NCI-H2081 (cell line): ENCODE measurements at regions not wholly inside any gene's neighbourhood (a gene's known extent, or its start where the extent isn't known, plus 50 kb on each side); places are given as distances from the start of the nearest gene placed in this dataset.
"Not testable (repeated sequence)": the region's sequence is repeated elsewhere in the genome, so short reads cannot be mapped to it uniquely, and the experiment has no call there.

Experiments
- DNase-seq, 2 experiments: peaks; one replicate each; lab custom pipeline; 2025; lab: John Stamatoyannopoulos, UW

DNA sequence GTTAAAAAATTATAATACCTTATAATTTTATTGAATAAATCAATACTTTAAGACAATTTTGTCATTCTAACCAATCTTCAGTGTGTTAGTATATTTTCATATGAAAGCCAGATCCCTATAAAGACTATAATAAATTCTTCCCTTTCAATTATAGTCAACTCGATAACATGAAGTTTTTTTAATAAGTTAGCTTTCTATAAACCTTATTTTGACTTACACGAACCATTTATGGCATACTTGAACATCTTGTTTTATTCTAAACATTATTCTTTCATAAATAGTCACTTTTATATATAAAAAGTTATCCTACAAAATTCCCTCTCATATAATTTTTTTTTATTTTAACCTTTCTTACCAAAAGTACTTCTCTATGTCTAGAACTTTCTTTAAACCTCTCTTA is 1002.3 kb downstream of the TMEM121 start:
- no peak for DNase-seq

DNA sequence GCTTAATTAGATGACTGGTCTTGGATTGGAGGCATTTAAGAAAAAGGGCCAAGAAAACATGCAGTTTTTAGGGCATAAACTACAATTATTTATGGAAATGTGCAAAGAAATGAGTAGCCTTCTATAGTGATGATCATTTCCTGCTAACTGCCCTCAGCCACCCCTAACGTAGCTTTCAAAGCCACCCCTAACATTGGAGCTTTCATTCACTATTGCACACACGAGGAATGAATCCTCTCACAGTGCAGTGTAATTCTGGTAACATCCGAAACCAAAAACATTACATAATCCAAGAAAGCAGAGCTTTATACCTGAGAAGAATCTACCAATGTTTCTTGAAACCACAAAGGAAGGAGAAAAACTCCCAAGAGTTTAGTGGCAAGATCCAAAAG is 1003.6 kb downstream of the TMEM121 start:
- no peak for DNase-seq

DNA sequence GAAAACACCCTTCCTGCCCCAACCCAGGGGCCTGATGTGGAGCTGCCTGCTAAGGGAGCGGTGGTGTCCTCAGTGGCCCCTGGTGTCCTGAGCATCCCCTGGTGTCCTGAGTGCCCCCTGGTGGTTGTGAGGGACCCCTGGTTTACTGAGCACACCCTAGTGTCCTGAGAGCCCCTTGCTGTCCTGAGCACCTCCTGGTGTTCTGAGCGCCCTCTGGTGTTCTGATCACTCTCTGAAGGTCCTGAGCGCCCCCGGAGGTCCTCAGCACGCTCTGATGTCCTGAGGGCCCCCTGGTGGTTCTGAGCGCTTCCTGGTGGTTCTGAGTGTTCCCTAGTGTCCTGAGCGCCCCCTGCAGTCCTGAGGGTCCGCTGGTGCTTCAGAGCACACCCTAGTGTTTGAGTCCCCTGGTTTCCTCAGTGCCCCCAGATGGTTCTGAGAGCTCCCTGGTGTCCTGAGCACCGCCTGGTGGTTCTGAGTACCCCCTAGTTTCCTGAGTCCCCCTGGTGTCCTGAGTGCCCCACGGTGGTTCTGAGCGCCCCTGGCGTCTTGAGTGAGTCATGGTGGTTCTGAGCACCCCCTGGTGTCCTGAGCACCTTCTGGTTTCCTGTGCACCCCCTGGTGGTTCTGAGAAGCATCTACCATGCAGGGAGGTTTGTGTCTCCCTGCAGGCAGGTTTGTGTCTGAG is 1004.2 kb downstream of the TMEM121 start:
- no peak for DNase-seq

DNA sequence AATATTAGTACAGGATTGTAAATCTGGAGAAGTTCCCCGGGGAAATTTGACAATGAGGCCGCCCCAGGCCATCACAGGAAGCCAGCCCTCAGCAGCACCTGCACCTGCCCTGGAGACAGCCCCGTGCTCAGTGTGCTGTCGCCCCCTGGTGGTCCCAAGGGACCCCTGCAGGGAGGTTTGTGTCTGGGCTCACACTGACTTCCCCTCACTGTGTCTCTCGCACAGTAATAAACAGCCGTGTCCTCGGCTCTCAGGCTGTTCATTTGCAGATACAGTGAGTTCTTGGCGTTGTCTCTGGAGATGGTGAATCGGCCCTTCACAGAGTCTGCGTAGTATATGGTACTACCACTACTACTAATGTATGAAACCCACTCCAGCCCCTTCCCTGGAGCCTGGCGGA is 1011.2 kb downstream of the TMEM121 start:
- DNase-seq: not testable (repeated sequence)

DNA sequence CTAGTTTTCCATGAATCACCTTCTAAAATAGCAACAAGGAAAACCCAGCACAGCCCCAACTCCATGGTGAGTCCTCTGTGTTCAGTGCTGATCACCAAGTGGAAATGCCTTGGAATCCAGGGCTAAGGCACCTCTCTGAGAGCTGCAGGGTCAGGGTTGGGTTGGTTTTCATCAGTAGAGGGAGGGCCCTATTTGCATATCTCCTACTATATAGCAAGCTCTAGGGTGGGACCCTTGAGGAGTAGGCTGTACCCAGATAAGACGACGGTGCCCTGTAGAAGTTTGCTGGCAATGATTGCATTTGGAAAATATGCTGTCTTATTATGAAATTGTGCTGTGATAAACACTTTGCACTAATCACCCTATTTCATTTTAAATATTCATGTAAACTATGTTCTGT is 1011.8 kb downstream of the TMEM121 start:
- DNase-seq: no peak

DNA sequence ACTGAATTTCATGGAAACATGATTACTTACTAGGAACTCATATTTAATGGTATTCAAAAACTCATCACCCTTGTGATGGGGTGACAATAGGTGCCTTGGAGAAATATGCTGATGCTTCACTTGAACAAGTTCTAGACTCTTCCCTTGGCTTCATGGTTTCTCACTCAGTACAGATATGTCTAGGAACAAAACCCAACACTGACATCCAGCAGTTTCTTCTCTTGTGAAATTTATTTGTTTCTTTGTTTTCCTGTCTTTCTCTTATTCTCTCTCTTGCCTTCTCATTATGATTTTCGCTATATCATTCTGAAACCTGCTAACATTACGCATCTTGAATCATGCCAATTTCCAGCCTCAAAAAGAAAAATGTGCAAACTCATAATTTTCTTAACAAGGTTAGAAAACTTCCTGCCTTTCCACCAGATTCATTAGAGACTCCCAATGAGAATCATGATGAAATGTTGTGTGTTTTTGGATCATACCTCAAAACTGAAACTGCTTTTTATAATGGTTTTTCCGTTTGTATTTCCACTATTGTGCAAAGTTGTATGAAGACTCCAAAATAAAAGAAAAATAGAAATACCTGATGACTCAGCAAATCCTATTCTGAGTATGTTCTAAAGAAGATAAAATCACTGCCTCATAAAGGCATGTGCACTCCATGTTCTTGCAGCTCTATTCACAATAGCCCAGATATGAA is 1021.5 kb downstream of the TMEM121 start:
- DNase-seq: no peak

DNA sequence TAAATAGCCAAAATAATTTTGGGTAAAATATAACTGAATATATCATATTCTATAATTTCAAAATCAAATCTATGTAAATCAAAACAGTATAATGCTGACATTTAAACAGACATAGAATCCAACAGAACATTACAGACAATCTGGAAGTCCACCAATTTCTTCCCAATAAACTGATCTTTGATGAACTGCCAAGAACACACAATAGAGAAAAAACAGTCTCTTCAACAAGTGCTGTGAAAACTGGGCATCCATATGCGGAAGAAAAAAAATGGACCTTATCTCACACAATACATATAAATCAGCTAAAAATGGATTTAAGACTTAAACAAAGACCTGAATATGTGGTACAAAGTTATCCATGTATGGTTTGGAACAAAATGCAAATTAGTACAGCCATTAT is 1022.7 kb downstream of the TMEM121 start:
- no peak for DNase-seq

DNA sequence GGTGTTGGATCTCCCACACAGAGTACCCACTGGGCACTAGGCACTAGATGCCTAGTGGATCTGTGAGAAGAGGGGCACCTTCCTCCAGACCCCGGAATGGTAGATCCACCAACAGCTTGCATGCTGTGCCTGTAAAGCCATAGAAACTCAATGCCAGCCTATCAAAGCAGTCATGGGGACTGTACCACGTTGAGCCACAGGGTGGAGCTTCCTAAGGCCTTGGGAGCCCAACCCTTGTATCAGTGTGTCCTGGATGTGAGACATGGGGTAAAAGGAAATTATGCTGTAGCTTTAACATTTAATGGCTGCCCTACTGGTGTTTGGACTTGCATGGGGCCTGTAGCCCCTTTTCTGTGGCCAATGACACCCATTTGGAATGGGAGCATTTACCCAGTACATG is 1024.9 kb downstream of the TMEM121 start:
- no peak for DNase-seq

DNA sequence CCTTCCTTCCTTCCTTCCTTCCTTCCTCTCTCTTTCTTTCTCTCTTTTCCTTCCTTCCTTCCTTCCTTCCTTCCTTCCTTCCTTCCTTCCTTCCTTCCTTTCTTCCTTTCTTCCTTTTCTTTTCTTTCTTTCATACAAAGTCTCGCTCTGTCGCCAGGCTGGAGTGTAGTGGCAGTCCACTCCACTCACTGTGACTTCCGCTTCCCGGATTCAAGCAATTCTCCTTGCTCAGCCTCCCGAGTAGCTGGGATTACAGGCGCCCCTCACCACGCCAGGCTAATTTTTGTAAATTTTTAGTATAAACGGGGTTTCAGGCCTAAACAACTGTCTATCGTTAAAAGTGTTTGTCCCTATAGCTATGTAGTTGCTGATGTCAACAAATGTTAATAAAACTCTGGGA is 1029.8 kb downstream of the TMEM121 start:
- DNase-seq: not testable (repeated sequence)

DNA sequence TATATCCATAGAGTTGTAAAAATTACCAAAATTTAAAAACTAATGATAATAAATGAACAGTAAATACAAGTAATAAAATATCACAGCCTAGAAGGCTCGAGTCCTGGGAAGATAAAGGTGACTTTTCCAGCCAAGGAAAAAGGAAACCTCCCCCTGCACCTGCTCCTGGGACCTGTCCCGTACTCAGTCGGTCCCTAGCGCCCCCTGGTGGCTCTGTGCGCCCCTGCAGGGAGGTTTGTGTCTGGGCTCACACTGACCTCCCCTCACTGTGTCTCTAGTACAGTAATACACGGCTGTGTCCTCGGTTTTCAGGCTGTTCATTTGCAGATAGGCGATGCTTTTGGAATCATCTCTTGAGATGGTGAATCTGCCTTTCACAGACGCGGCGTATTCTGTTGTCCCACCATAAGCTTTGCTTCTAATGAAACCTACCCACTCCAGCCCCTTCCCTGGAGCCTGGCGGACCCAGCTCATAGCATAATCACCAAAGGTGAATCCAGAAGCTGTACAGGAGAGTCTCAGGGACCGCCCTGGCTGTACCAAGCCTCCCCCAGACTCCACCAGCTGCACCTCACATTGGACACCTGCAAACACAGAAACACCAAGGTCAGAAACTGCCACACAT is 1030.4 kb downstream of the TMEM121 start:
- DNase-seq: no peak

DNA sequence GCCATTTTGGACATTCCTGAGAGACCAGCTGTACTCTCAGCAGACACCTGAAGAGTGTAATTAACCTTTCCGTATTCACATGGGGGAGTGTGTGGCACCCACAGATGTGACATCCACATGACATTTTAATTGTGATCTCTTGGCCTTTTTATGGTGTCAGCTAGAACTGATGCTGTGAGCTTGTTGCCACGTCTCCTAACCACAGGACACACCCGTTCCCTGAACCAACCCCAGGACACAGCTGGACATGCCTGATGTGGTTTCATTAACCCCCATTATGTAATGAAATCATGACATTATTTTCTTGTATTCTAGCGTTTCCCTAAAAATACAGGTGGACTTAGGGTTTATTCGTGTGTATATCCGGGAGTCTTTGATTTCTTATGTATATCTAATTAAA is 1036.1 kb downstream of the TMEM121 start:
- no peak for DNase-seq

DNA sequence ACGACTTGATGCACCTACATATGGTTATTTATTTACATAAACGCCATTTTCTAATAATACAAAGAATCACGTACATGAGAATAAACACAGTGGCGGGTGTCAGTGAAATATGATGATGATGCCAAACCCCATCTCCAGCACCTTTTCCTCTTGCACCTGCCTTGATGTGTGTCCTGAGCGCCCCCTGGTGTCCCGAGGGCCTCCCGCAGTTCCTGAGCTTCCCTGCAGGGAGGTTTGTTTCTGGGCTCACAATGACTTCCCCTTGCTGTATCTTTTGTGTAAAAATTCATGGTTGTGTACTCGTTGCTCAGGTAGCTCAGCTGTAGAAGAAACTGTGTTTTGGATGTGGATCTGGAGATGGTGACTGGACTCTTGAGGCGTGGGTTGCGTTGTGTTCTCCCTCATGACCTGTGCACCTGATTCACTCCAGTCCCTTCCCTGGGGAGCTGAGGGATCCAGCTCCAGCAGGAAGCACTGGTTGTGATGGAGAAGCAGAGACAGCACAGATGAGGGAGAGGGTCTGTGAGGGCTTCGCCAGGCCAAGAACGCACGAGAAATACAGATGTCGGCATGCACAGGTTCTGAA is 1037.8 kb downstream of the TMEM121 start:
- no peak for DNase-seq

DNA sequence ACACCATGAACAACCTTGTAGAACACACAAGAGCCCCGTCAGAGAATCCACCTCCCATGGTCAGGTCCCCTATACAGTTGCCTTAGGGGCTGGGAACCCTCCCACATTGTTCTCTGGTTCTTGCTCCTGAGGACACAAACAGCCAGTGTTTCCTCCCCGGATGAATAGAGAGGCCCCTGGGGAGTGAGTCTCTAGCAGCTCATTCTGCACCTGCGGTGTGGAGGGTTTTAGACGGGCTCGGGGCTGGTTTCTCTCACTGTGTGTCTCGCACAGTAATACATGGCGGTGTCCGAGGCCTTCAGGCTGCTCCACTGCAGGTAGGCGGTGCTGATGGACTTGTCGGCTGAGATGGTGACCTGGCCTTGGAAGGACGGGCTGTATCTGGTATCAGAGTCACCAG is 1052.1 kb downstream of the TMEM121 start:
- no peak for DNase-seq

DNA sequence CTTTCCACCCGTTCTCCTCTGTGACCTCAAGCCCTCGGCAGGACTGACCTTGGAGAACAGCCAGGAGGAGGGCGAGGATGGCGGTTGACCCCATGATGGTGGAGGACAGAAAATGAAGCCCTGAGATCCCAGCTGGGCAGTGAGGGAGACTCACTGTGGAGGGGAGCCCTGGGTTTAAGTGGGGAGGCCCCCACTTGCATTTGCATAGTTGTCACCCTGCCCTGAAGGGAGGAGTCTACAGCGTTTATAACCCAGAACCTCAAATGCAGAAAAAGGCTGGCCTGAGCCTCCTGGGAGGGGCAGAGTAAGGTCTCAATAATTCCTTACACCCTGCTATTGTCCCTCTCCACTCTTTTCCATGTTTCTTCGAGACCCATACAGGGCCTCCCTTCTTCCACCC is 1052.7 kb downstream of the TMEM121 start:
- DNase-seq: no peak

DNA sequence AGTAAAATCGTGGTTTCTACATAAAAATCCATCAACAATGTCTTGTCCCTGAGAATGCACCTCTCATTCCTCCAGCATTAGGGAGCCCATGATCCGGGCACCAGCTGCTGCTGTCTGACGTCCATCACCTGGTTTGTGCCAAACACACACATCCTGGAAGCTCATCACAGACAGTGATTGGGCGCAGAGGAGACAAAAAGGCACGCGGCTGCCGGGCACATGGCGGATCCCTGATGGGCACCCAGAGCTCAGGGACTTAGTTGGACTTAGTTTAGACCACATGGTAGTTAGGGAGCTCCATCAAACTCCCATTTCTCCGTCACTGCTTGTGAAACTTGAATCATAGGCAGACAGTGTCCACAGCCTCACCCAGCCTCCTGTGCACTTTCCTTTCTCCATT is 1059.3 kb downstream of the TMEM121 start:
- DNase-seq: no peak

DNA sequence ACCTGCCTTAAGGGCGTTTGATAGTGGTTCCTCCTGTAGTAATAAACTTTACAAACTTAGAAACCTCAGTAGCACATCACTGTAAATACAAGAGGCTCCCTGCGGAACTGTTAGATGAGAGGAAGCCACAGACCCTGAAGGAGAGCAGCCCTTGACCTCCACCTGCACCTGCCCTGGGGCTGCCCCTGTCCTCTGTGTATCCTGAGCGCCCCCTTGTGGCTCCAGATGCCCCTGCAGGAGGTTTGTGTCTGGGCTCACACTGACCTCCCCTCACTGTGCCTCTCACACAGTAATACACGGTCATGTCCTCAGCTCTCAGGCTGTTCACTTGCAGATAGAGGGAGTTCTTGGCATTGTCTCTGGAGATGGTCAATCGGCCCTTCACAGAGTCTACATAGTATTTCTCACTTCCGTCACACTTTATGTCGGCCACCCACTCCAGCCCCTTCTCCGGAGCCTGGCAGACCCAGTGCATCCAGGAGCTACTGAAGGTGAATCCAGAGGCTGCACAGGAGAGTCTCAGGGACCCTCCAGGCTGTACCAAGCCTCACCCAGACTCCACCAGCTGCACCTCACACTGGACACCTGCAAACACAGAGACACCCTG is 1059.8 kb downstream of the TMEM121 start:
- no peak for DNase-seq

DNA sequence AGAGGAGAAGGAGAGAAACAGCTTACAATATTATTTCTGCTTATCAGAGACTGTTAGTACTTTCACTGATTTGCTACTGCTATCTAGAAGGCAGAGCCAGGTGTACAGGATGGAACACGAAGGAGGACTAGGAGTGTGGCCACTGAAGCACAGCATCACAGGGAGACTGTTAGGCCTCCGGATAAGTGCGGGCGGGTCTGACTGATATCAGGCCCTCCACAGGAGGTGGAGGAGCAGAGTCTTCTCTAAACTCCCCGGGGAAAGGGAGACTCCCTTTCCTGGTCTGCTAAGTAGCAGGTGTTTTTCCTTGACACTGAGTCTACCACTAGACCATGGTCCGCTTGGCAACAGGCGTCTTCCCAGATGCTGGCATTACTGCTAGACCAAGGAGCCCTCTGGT is 1065.2 kb downstream of the TMEM121 start:
- not testable (repeated sequence) for DNase-seq

DNA sequence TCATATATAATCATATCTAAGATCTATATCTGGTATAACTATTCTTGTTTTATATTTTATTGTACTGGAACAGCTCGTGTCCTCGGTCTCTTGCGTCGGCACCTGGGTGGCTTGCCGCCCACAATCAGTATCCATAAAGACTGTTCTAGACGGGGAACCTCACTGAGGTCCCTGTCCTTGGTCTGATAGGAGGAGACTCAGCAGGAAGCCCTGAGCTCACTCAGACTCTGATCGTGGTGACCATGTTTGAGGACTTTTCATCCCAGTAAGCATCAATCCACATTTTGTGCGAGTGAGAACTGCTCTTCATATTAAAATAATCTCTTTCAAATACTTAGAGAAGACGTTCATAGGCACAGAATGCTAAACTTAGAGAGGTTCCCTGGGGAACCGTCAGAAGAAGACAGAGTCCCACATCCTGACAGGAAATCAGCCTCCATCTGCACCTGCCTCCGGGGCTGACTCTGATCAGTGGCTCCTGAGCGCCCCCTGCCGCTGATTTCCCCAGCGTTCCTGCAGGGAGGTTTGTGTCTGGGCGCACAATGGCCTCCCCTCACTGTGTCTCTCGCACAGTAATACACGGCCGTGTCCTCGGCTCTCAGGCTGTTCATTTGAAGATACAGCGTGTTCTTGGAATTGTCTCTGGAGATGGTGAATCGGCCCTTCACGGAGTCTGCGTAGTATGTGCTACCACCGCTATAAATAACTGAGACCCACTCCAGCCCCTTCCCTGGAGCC is 1065.9 kb downstream of the TMEM121 start:
- DNase-seq: not testable (repeated sequence)

DNA sequence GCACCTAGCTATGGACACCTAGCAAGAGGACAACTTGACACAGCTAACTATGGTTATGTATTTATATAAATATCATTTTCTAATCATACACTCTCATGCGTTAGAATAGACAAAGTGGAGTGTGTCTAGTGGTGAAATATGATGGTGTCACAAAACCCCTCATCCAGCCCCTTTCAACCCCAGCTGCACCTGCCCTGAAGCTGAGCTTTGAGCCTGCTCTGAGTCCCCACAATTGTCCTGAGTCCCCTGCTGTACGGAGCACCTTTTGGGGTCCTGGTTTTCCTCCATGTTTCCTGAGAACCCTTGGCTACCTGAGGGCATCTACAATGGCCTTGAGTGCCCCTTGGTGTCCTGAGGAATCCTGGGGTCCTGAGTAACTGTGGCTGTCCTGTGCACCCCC is 1072.8 kb downstream of the TMEM121 start:
- DNase-seq: no peak

DNA sequence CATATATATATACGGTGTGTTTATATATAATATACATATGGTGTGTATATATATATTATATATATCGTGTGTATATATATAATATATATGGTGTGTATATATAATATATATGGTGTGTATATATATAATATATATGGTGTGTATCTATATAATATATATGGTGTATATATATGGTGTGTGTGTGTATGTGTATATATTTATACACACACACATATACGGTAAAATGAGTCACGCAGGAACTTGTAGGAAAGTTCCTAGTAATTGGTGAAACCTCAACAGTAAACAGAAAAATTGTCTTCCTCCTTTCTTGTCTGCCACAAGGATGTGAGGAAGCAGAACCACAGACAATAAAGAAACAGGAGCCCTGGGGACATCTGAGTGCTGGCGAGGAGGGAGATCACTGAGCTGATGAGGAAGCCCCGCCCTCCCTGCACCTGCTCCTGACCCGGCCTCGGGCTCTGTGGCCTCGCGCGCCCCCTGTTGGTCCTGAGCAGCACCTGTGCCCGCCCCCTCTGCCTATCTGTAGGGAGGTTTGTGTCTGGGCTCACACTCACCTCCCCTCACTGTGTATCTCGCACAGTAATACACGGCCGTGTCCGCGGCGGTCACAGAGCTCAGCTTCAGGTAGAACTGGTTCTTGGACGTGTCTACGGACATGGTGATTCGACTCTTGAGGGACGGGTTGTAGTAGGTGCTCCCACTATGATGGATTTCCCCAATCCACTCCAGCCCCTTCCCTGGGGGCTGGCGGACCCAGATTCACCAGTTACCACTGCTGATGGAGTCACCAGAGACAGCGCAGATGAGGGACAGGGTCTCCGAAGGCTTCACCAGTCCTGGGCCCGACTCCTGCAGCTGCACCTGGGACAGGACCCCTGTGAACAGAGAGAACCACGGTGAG is 1079.4 kb downstream of the TMEM121 start:
- DNase-seq: no peak

DNA sequence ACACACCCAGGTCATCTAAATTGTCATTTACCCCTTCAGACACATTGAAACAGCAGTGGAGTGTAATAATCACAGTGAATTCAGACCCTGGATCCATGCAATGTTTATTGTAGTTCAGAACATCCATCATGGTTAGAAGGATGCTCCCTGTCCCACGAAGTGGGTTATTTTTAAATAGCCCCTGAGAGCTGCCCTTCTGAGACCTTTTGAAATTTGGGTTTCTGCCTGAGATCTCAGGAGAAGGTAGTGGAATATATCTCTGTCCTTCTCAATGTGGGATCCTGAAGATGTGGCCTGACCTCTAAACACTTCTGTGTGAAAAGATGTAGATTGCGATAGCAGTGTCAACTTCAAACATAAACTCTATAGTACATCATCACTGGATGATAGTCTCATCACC is 1080.6 kb downstream of the TMEM121 start:
- no peak for DNase-seq
